HG03520 (cell line): ENCODE measurements at regions not wholly inside any gene's neighbourhood (a gene's known extent, or its start where the extent isn't known, plus 50 kb on each side); places are given as distances from the start of the nearest gene placed in this dataset.
"Not testable (repeated sequence)": the region's sequence is repeated elsewhere in the genome, so short reads cannot be mapped to it uniquely, and the experiment has no call there.

Experiments used
- ATAC-seq: cut with Tn5 transposase; IDR thresholded peaks from one replicate; pipeline ENCODE4 v1.9.1; 2021; ENCODE audit warnings: mild to moderate bottlenecking, moderate library complexity; ENCODE audit not compliant: unreplicated experiment

DNA sequence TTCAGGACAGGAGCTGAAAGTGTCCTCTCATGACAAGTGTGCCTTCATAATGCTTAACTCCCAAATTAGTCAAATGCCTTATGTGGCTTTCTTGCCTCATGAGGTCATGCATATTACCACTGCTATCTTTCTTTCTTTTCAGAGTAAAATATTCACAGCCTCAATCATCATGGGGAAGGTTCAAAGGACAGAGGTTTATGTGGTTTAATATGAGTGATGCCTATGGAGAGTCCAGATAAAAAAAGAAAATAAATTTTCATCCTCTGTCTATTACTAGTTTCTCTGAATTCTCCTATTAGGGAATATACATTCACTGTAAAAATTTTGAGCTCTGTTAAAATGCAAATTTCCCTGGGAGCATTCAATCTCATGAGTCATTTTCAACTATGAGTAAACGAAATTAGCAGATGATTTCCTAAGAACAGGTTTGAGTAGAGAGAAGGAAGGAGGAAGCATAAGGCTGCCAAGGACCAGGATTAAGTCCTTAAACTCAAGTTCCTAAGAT is 396.9 kb upstream of the ADGRB3 start:
- ATAC-seq: no peak

DNA sequence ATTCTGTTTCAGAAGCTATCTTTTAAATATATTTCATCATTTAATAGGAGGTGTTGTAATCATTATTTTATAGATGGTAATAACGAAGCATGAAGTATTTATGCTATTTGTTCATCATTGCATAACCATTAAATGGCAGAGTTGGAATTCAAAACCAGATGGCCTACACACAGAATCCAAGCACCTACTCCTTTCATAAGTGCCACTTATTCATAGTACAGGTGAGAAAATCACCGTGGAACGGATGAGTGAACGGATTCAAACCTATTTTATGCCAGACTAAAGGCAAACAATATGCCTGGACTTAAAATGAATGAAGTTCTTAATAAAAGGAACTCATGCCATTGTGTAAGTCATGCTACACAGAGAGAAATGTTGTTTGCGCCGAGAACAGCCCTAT is 397.9 kb upstream of the ADGRB3 start:
- no peak for ATAC-seq

DNA sequence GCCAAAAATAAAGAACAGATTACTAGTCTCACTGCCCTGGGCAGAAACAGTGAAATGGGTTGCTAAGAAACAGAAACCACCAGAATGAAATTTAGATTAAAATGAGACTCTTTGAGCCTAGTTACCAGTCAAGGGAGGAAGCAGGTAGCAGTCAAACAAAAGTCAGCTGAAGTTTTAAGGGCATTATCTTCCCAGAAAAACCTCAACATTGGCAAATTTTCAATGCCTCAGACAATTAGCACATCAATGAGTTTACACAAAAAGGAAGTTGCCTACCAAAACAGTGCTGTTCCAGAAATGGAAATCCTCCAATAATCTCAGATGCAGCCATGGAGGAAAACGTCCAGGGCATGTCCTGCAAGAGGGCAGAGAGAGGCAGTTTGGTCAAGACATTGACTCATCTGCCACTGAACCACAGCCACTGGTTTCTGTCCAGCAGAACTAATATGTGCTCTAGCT is 399.7 kb upstream of the ADGRB3 start:
- ATAC-seq: no peak

DNA sequence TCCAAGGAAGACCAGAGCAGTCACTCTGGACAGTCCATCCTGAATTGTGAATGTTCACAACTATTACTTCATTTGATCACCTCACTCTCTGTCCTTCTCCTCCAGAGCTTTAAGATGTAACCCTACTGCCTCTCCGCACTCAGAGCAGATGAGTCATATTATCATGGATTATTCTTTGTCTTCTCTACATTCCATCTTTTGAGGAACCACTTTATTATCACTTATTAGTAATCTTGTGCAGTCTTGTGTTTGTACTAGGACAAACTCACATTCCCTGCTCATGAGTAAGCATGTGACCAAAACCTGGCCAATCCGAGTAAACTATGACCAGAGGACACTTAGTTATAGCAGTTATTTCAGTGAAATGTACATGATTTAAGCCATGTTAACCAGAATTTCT is 401.5 kb upstream of the ADGRB3 start:
- ATAC-seq: no peak

DNA sequence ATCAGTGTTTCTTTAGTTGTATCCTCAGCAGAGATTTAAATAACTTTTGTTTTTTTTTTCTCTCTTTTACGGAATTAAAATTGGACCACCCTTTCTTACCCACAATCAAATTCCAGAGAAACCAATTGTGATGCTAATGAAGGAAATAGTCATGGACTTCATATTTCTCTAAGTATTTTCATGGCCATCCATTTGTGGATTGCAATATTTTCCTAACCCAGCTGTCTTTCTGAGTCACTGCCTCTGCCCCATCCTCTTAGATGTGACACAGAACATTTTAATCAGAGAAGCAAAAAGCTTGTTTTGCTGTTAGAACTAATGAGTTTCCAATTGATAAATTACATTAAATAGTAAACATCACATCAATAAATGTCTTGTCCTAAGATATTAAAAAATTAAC is 405.5 kb upstream of the ADGRB3 start:
- ATAC-seq: no peak

DNA sequence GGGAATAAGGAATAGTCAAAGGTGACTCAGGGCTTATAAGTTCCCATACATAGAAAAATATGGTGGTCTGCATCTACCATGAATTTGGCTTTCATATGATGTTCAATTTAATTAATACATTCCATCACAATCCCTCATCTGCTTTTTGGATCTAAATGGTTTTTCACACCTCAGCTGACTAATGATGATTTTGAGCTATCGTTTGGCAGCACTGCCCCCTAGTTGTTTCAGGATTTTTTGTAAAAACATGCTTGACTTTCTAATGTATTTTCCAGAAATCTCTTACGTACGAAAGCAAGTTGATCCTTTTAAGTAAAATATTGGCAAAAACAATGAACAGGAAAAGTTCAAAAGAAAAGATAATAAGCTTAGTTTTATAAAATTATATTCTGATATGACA is 408.6 kb upstream of the ADGRB3 start:
- ATAC-seq: no peak

DNA sequence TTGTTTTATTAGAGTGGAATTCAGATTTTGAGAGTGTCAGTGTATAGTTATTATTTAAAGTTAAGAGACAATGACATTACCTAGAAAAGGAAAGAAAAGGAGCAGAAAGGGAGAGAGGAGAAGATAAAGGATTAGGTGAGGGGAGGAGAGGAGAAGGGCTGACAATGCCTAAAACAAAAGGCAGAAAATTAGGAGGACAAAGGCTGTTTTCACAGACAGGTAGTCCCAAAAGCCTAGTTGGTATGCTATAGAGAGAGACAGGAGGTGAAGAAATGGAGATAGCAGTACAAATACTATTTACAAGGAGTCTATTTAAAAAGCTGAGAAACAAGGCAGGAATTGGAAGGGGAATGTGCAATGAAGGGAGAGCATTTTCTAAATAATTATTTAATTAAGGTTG is 409.4 kb upstream of the ADGRB3 start:
- ATAC-seq: no peak

DNA sequence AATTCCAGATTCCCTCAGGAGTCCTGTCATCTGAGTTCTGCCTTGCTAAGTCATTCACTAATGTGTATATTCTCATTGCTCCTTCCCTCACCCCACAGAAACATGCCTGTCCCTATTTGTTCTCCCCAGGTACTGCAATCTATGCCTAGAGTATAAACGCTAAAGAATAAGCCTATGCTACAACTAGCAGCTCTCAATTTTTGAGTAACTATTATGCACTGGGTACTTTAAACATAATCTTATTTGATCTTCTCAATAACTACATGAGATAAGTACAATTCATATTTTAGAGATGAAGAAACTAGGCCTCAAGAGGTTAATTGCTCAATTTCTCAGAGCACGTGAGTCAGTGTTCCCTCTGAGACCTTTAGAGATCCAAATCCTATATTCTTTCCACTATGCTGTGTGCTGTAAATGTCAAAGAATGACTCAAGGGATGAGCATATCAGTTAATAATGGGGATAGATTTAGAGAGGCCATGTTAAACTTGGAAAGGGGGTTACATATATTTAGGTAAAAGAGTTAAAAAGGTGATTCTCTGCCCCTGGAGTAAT is 423.8 kb upstream of the ADGRB3 start:
- ATAC-seq: no peak

DNA sequence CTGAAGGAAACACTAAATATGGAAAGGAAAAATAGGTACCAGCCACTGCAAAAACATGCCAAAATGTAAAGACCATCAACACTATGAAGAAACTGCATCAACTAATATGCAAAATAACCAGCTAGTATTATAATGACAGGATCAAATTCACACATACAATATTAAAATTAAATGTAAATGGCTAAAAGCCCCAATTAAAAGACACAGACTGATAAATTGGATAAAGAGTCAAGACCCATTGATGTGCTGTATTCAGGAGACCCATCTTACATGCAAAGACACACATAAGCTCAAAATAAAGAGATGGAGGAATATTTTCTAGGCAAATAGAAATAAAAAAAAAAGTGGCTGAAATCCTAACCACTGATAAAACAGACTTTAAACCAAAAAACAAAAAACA is 427.5 kb upstream of the ADGRB3 start:
- ATAC-seq: not testable (repeated sequence)

DNA sequence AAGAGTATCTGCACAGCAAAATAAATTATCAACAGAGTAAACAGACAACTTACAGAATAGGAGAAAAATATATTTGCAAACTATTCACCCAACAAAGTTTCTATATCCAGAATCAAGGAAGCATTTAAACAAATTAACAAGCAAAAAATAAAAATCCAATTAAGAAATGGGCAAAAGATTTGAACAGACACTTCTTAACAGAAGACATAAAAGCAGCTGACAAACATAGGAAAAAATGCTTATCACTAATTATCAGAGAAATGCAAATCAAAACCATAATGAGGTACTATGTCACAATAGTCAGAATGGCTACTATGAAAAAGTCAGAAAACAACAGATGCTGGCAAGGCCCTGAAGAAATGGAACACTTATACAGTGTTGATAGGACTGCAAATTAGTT is 434.2 kb upstream of the ADGRB3 start:
- ATAC-seq: no peak

DNA sequence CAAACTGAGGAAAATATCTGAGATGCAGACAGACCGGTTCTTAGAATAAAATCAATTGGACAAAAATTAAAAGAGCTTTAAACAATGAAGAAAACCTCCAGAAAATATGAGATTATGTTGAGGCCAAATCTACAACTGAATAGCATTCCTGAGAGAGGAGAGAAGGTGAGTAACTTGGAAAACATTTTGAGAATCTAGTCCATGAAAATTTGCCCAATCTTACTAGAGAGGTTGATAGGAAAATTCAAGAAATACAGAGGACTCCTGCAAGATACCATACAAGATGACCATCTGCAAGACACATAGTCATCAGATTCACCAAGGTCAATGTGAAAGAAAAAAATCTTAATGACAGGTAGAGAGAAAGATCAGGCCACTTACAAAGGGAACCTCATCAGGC is 437.7 kb upstream of the ADGRB3 start:
- ATAC-seq: no peak

DNA sequence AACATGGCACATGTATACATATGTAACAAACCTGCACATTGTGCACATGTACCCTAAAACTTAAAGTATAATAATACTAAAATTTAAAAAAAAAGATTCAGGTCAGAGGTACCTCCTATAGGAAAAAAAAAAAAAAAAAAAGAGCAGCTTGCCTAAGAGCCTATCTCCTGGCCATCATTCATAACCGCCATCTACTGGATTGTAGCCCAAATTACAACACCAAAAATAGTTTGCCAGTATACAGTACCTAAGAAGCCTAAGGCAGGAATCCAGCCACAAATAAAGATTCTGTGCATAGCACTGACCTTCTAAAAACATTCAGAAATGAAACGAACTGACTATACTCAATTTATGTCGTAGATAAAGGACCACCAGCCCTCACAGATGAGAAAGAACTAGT is 438.4 kb upstream of the ADGRB3 start:
- ATAC-seq: no peak

DNA sequence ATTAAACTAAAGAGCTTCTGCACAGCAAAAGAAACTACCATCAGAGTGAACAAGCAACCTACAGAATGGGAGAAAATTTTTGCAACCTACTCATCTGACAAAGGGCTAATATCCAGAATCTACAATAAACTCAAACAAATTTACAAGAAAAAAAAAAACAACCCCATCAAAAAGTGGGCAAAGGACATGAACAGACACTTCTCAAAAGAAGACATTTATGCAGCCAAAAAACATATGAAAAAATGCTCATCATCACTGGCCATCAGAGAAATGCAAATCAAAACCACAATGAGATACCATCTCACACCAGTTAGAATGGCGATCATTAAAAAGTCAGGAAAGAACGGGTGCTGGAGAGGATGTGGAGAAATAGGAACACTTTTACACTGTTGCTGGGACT is 439.3 kb upstream of the ADGRB3 start:
- ATAC-seq: not testable (repeated sequence)

DNA sequence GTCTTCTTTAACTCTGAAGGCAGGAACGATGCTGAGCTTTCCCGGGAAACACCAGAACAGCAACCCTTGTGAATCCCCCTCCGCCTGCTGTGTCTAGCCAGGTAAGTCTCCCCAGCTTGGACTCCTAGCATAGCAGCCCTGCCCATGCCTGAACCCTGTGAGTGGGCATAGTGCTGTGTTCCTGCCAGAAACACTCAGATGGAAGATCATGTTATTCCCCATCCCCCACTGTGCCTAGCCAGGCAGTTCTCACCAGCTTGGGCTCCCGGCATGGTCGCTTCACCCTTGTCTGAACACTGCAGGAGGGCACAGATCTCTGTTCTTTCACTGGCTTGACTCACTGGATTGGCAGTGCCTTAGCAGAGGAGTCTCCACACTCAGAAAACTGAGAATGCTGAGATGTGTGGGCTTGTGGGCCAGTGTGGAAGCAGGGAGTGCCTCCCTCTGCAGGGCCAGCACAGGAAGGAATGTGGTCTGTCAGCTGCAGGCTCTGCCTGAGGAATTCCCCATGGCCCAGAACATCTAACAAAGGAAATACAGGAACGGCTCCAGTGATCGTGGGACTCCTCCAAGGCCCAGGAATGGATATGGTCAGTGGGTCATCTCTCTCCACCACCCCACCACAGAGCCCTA is 440.1 kb upstream of the ADGRB3 start:
- no peak for ATAC-seq

DNA sequence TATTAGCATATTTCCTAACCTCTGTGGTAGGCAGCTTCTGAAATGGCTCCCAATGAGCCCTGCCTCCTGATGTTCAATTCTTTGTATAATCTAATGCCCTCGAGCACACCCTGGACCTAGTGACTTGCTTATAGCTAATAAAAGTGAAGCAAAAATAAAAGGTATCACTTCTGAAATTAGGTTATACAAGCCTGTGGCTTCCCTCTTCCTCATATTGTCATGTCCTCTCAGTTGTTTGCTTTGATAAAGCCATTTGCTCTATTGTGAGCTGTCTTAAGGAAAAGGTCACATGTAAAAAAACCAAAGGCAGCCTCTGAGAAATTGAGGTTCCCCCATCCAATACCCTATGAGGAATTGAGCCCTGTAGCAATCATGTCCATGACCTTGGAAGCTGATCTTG is 442.1 kb upstream of the ADGRB3 start:
- no peak for ATAC-seq

DNA sequence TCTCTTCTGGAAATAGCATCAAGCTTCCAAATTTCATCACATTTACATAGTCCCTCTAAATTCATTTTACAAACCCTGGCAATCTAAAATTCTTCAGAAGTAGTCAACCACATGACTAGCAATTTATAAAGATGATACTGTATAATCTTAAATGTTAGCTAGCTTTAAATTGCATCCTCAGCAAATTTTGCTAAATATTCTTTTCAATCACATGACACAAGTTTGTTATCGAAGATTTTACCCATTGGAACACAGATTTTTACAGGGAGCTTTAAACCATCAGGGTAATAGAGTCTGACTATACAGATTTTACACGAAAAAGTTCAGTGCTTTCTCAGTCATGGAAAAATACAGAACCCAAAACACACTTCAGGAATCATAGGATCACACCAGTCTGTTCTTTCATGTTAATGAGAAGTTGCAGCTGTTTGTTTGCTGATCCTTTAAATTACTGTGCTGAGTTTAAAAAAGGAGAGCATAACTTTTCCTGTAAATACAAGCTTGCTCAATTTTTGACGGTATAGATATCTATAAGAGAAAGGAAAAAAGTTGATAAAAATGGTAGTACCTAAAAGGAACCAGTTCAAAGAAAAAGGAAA is 445.8 kb upstream of the ADGRB3 start:
- ATAC-seq: no peak

DNA sequence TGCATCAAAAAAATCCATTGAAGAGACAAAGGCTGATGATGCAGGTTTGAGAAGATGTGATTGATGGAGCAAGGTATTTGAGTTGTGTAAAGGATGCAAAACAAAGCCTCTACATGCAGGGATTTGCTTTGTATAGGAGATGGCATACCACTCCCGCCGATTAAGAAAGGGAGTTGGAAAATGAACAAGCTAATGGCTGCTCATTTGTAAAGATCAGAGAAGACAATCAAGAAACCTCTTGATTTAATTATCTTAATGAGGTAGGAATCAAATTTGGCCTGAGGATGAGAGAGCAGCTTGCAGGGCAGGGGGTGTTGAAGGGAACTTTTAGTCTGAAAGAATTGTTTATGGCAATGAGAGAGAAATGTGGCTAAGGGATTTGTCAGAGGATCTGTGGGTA is 448.2 kb upstream of the ADGRB3 start:
- no peak for ATAC-seq

DNA sequence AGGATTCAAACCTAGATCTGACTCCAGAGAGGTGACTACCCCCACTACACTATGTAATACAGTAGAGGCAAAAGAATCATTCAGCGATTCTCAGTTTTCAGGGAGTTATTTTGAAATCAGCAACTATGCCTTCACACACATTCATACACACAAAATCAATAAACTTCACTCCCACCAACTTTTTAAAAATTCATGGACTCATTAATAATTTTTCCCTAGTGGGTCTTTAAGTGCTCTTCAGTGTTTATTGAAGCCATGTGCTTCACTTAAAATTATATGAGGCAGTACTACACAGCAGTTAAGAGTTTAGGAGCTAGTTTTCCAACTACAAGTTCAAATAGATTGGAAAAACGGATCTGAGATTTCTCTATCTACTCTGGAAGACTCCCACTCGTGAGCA is 452.7 kb upstream of the ADGRB3 start:
- ATAC-seq: no peak

DNA sequence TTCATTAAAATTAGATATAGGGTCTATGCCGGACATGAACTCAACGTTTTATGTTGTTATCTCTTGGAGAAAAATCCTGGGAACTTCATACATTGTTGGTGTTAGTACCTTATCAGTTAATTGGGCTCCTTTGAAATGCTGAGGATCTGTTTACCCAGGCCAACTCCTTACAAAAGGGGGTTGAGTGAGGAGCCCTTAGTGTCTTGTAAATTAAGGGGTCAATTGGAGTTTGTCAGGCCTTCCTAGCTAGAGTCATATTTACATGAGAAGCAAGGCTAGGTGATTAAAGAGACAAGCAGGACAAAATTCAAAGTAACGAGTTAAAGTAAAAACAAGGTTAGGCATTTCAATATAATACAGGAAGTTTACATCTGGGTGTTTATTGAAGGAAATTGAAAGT is 454.1 kb upstream of the ADGRB3 start:
- ATAC-seq: not testable (repeated sequence)

DNA sequence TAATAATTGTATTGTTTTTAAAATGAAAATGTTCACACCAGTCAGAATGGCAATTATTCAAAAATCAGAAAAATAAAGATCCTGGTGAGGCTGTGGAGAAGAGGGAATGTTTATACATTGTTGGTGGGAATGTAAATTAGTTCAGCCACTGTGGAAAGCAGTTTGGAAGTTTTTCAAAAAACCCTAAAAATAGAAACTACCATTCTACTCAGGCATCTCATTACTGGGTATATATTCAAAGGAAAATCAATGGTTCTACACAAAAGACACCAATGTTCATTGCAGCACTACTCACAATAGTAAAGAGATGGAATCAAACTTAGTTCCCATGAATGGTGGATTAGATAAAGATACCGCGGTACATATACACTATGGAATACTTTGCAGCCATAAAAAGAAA is 461.5 kb upstream of the ADGRB3 start:
- ATAC-seq: no peak

DNA sequence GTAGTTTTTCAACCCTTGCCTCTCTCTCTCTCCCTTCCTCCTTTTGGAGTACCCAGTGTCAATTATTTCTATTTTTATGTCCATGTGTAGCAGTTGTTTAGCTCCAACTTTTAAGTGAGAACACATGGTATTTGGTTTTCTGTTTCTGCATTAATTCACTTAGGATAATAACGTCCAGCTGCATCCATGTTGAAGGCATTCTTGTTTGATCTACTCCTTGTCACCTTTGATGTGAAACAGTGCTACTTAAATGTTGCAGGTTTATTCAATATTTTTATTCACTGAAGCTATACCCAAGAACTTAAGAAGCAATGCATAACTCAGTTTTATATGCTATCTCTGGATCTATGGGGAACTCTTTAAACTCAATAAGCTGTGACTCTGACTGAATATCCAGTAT is 465.2 kb upstream of the ADGRB3 start:
- no peak for ATAC-seq

DNA sequence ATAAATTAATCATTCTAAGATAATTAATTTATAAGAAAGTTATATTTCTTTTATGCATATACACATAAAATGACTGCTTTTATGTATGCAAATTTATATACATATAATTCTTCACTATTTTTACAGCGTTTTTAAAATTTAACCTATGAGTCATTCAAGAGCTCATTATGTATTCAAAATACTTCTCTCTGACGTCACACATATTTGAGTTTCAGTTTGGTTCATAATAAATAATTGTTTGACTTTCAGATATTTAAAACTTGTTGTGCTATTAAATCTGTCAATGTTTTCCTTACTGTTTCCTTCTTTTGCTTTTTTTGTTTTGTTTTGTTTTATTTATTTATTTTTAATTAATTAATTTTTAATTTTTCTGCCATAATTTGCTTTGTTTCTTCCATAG is 467.5 kb upstream of the ADGRB3 start:
- no peak for ATAC-seq

DNA sequence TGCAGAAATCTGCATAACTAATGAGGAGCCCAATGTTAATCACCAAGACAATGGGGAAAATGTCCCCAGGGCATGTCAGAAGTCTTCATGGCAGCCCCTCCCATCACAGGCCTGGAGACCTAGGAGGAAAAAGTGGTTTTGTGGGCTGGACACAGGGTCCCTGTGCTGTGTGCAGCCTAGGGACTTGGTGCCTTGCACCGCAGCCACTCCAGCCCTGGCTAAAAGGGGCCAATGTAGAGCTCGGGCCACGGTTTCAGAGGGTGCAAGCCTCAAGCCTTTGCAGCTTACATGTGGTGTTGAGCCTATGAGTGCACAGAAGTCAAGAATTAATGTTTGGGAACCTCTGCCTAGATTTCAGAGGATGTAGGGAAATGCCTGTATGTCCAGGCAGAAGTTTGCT is 474.3 kb upstream of the ADGRB3 start:
- not testable (repeated sequence) for ATAC-seq
